ENCODE measurements at regions not wholly inside any gene's neighbourhood (a gene's known extent, or its start where the extent isn't known, plus 50 kb on each side); places are given as distances from the start of the nearest gene placed in this dataset.

DNA sequence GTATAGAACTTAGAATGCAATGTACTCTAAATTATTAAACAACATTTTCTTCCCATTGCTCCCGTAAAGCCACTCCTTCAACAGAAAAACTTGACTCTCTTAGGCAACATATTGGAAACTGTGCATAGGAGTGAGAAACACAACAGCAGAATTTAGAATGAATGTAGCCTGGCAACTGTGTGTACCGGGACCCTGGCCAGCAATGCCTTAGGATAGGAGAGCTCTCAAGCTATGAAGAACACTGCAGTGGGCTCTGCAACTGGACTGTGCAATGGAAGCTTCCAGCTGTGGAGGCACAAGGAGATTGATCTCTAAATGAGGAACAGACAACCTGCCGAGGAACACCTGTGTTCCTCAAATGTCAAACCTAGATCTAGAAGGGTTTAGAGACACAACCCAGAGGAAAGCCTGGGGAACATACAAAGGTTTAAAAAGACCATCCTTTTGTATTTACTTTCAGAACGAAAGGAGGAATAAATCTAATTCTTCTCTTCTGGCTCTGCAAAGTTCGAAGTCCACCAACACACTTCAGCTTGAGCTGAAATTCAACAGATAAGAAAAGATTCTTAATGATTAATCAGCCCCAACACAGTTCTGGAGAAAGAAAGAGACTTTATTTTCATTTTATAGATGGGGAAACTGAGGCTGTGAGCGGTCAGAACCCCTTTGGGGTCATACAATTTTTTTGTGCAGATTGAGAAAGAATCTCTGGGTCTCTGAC, 51.5 kb upstream of the ARL15 start:
- in situ Hi-C loops (cut with MboI; ENCODE audit: low pct_ligation_motif_present in 1 of 4, low pct_unique_long_range_greater_than_20kb in 1 of 4, low sequenced_read_pairs in 3 of 4) = no loop called here
- Histone ChIP-seq H3K9me3 (no peaks in the 10 kb centered on the region), H3K27me3 (no peaks in the 10 kb centered on the region), H3K36me3 (no peaks in the 10 kb centered on the region), H3K4me1 (peaks cover 0 to 26% (median 5%) of the 10 kb centered on the region in 4 donors), H3K27ac (no peak overlapping the region), H3K4me3 (no peak overlapping the region)
- intact Hi-C loops (cut with DNase I; ENCODE audit: low total_unique reads) = no loop called here
- DNase-seq = peak; percentile 10
- no peak for TF ChIP-seq EP300 (IDR thresholded peaks at IDR 0.05; ENCODE audit: low read depth)
- TF ChIP-seq, protein P1, sequence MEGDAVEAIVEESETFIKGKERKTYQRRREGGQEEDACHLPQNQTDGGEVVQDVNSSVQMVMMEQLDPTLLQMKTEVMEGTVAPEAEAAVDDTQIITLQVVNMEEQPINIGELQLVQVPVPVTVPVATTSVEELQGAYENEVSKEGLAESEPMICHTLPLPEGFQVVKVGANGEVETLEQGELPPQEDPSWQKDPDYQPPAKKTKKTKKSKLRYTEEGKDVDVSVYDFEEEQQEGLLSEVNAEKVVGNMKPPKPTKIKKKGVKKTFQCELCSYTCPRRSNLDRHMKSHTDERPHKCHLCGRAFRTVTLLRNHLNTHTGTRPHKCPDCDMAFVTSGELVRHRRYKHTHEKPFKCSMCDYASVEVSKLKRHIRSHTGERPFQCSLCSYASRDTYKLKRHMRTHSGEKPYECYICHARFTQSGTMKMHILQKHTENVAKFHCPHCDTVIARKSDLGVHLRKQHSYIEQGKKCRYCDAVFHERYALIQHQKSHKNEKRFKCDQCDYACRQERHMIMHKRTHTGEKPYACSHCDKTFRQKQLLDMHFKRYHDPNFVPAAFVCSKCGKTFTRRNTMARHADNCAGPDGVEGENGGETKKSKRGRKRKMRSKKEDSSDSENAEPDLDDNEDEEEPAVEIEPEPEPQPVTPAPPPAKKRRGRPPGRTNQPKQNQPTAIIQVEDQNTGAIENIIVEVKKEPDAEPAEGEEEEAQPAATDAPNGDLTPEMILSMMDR (IDR thresholded peaks at IDR 0.05) = no peak
- no peak for TF ChIP-seq POLR2AphosphoS5 (IDR thresholded peaks at IDR 0.05)
- no peak for TF ChIP-seq POLR2A (IDR thresholded peaks at IDR 0.05)
- WGBS, 2 donors (ENCODE audit: low coverage in 1 of 2) = 30 to 42% methylated on average over 4 to 6 of the region's 6 CpGs

DNA sequence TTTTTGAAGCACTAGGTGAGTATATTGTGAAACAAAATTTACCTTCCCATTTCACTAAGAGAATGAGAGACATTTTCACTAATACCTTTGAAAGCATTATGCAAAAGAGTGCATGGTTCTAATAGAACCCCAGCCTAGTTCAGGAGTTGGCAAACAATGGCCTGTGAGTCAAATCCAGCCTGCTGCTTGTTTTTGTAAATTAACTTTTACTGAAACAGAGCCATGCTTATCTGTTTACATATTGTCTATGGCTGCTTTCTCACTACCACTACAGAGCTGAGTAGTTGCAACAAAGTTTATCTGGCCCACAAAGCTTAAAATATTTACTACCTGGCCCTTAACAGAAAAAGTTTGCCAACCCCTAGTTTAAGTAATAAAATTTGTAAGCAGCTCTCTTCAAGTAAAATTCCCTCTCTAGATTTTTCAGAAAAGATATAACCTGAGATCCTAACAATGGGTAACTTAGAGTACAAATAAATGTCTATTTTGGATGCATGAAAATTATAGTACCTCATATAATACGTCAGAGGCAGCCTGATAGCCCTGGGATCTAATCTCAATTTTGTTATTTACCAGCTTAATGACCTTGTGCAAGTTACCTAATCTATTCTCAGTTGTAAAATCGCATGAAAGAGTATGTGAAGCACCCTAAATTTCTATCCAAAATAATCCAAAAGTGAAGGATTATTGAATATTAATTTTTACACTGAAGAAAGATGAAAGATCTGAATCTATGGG, 50.7 kb upstream of the ARL15 start:
- Histone ChIP-seq H3K27ac (no peak overlapping the region), H3K4me3 (no peak overlapping the region), H3K4me1 (peaks cover 0 to 22% (median 5%) of the 10 kb centered on the region in 4 donors), H3K9me3 (no peaks in the 10 kb centered on the region), H3K27me3 (no peaks in the 10 kb centered on the region), H3K36me3 (no peaks in the 10 kb centered on the region)
- in situ Hi-C loops (cut with MboI; ENCODE audit: low pct_ligation_motif_present in 1 of 4, low pct_unique_long_range_greater_than_20kb in 1 of 4, low sequenced_read_pairs in 3 of 4) = no loop called here
- no peak for DNase-seq
- intact Hi-C loops (cut with DNase I; ENCODE audit: low total_unique reads) = no loop called here
- WGBS, 2 donors (ENCODE audit: low coverage in 1 of 2) = 25 to 46% methylated on average over 2 of the region's 2 CpGs
- TF ChIP-seq, protein P1 (IDR thresholded peaks at IDR 0.05) = no peak
- no peak for TF ChIP-seq POLR2AphosphoS5 (IDR thresholded peaks at IDR 0.05)
- no peak for TF ChIP-seq POLR2A (IDR thresholded peaks at IDR 0.05)
- no peak for TF ChIP-seq EP300 (IDR thresholded peaks at IDR 0.05; ENCODE audit: low read depth)
